ENCODE measurements at regions not wholly inside any gene's neighbourhood (a gene's known extent, or its start where the extent isn't known, plus 50 kb on each side); places are given as distances from the start of the nearest gene placed in this dataset.

GRCh38 chr2:6739547-6739946, 126.2 kb downstream of the CMPK2 start:
- no peak for TF ChIP-seq CTCF (conservative IDR thresholded peaks at IDR 0.05)
- TF ChIP-seq EZH2 (IDR thresholded peaks at IDR 0.05; ENCODE audit: low read depth) = no peak

All from PC-9 (cell line).